ENCODE measurements at regions not wholly inside any gene's neighbourhood (a gene's known extent, or its start where the extent isn't known, plus 50 kb on each side); places are given as distances from the start of the nearest gene placed in this dataset.
A peak's percentile ranks its signal among the peaks of the same experiment; 100 is the strongest.

- TF ChIP-seq CTCF (IDR thresholded peaks at IDR 0.05 in 2 of 3, conservative IDR thresholded peaks at IDR 0.05 in 1 of 3; ENCODE audit: control insufficient read depth in 2 of 3, extremely low read depth in 1 of 3, insufficient read depth in 1 of 3, low read depth in 3 of 3, low read length in 3 of 3) = peak; percentile 88 to 93 (median 88)
- peak; percentile 25; the same call in 1 of the 2 replicates for TF ChIP-seq E2F4 (IDR thresholded peaks at IDR 0.05; ENCODE audit: low read depth, low read length)
- TF ChIP-seq ATF7 (IDR thresholded peaks at IDR 0.05; ENCODE audit: low read depth) = no peak
- TF ChIP-seq KAT2A (conservative IDR thresholded peaks at IDR 0.05; ENCODE audit: control insufficient read depth, low read depth, low read length) = no peak
- no peak for TF ChIP-seq YBX1 (IDR thresholded peaks at IDR 0.05)
- no peak for TF ChIP-seq PML (IDR thresholded peaks at IDR 0.05; ENCODE audit: low read length)
- no peak for TF ChIP-seq ATF2 (IDR thresholded peaks at IDR 0.05; ENCODE audit: low read length)
- TF ChIP-seq EP300 (IDR thresholded peaks at IDR 0.05; ENCODE audit: borderline replicate concordance in 1 of 2, control insufficient read depth in 1 of 2, low read depth in 2 of 2, low read length in 2 of 2) = no peak
Observed at GRCh38 chr2:84302513-84303412, 156.3 kb downstream of the SUCLG1 start (continued).
